ENCODE measurements at regions not wholly inside any gene's neighbourhood (a gene's known extent, or its start where the extent isn't known, plus 50 kb on each side); places are given as distances from the start of the nearest gene placed in this dataset.

GRCh38 chr14:58871573-58871972 lies 233.8 kb downstream of the DACT1 start:
- TF ChIP-seq ZNF282 (IDR thresholded peaks at IDR 0.05; ENCODE audit: partially characterized antibody) (no peak), FOXK2 (IDR thresholded peaks at IDR 0.05) (no peak), ZNF331 (CRISPR knock-in tag; IDR thresholded peaks at IDR 0.05) (no peak), REPIN1 (CRISPR knock-in tag; IDR thresholded peaks at IDR 0.05; ENCODE audit: borderline replicate concordance, low read depth) (no peak), POLR2A (IDR thresholded peaks at IDR 0.05; ENCODE audit: insufficient read depth in 1 of 2, low read depth in 2 of 2, low read length in 2 of 2) (no peak), RFX5 (IDR thresholded peaks at IDR 0.05; ENCODE audit: low read depth, low read length) (no peak), FOXJ3 (CRISPR knock-in tag; IDR thresholded peaks at IDR 0.05; ENCODE audit: borderline replicate concordance) (no peak), SP1 (IDR thresholded peaks at IDR 0.05) (no peak), SP1 (CRISPR knock-in tag; IDR thresholded peaks at IDR 0.05) (no peak), CREBL2 (CRISPR knock-in tag; IDR thresholded peaks at IDR 0.05; ENCODE audit: borderline replicate concordance) (no peak), CTCF (CRISPR knock-in tag; IDR thresholded peaks at IDR 0.05) (no peak)

All from HepG2 (cell line).